Endothelial cell (in vitro differentiated cells): ENCODE measurements at regions not wholly inside any gene's neighbourhood (a gene's known extent, or its start where the extent isn't known, plus 50 kb on each side); places are given as distances from the start of the nearest gene placed in this dataset.

Source experiments
- DNase-seq: peaks from one replicate; pipeline ENCODE4 v3.0.0; 2021; ENCODE audit warnings: low spot score
- H3K27ac Mint-ChIP-seq: one replicate; pipeline ENCODE4 v1.8.0; 2021; ENCODE audit warnings: mixed read lengths, inconsistent platforms; ENCODE audit not compliant: unreplicated experiment
- H3K27me3 Mint-ChIP-seq: one replicate; pipeline ENCODE4 v1.8.0; 2021; ENCODE audit warnings: mild to moderate bottlenecking, moderate library complexity, mixed read lengths, inconsistent platforms; ENCODE audit not compliant: unreplicated experiment
- H3K36me3 Mint-ChIP-seq: one replicate; pipeline ENCODE4 v1.8.0; 2021; ENCODE audit warnings: mild to moderate bottlenecking, low read depth, mixed read lengths, inconsistent platforms; ENCODE audit not compliant: unreplicated experiment
- H3K4me1 Mint-ChIP-seq: one replicate; pipeline ENCODE4 v1.8.0; 2021; ENCODE audit warnings: mild to moderate bottlenecking, mixed read lengths, inconsistent platforms; ENCODE audit not compliant: unreplicated experiment
- H3K4me3 Mint-ChIP-seq: one replicate; pipeline ENCODE4 v1.8.0; 2021; ENCODE audit warnings: mild to moderate bottlenecking, mixed read lengths, inconsistent platforms; ENCODE audit not compliant: unreplicated experiment
- H3K9me3 Mint-ChIP-seq: one replicate; pipeline ENCODE4 v1.8.0; 2021; ENCODE audit warnings: mixed read lengths, inconsistent platforms; ENCODE audit not compliant: unreplicated experiment
- TF ChIP-seq, protein P1 (sequence below): fragments of 200-600 bp; sonication (generic); IDR thresholded peaks from one replicate; pipeline ENCODE4 v1.5.0; 2021; ENCODE audit warnings: antibody characterized with exemption; ENCODE audit not compliant: unreplicated experiment

DNA sequence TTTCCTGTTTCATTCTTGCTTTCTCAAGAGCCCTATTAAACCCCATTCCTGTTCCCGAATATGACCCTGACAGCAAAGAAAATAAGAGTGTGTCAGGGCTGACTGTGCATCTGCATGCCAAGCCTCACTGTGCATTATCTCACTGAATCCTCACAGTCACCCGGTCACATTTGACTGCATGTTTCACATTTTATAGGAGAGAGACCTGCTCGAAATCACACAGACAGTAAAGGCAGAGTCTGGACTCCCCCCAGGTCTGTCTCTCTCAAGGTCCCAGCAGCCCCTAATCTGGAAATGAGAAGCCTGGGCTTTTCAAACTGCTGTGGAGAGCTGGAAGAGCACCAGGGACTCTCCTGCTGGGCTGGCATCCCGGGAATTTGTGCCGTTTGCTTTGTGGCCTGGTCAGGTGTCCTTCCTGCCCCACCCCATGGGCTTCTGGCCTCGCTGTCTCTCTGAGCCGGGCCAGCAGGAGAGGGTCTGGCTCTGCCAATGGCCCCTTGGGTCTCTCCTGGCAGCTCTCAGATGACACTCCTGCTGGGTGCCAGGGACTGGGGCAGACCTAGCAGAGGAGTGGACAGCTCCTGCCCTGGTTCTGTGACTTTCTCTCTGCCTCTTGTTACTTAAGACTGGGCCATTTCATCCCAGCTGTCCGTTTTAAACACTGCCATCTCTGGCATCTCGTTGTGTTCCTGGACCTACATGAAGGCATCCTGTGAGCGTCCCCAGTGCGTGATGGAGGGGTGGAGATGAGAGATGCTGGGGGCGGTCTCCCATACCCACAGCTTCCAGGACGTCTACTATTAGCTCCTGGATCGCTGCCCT lies 173.6 kb downstream of the ARHGAP12 start:
- Mint-ChIP-seq H3K27ac (no peak overlapping the region), H3K36me3 (peaks cover 4% of the 10 kb centered on the region), H3K27me3 (peaks cover 10% of the 10 kb centered on the region), H3K9me3 (no peaks in the 10 kb centered on the region), H3K4me1 (peaks cover 22% of the 10 kb centered on the region), H3K4me3 (no peak overlapping the region)
- TF ChIP-seq, protein P1, sequence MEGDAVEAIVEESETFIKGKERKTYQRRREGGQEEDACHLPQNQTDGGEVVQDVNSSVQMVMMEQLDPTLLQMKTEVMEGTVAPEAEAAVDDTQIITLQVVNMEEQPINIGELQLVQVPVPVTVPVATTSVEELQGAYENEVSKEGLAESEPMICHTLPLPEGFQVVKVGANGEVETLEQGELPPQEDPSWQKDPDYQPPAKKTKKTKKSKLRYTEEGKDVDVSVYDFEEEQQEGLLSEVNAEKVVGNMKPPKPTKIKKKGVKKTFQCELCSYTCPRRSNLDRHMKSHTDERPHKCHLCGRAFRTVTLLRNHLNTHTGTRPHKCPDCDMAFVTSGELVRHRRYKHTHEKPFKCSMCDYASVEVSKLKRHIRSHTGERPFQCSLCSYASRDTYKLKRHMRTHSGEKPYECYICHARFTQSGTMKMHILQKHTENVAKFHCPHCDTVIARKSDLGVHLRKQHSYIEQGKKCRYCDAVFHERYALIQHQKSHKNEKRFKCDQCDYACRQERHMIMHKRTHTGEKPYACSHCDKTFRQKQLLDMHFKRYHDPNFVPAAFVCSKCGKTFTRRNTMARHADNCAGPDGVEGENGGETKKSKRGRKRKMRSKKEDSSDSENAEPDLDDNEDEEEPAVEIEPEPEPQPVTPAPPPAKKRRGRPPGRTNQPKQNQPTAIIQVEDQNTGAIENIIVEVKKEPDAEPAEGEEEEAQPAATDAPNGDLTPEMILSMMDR, result no peak
- no peak for DNase-seq

DNA sequence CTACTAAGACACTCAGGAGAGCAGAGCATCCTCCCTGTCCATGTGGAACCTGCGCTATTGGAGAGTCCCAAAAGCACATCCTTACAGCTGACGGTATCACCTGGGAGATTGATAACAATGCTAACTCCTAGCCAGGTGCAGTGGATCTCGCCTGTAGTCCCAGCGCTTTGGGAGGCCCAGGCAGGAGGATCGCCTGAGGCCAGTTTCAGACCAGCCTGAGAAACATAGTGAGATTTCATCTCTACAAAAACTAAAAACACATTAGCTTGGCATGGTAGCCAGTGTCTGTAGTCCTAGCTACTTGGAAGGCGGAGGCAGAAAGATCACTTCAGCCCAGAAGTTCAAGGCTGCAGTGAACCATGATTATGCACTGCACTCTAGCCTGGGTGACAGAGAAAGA lies 174.9 kb downstream of the ARHGAP12 start:
- TF ChIP-seq, protein P1, result no peak
- Mint-ChIP-seq H3K4me1 (peaks cover 22% of the 10 kb centered on the region), H3K27me3 (peaks cover 8% of the 10 kb centered on the region), H3K4me3 (no peak overlapping the region), H3K36me3 (no peaks in the 10 kb centered on the region), H3K27ac (no peak overlapping the region), H3K9me3 (no peaks in the 10 kb centered on the region)
- DNase-seq, result no peak

DNA sequence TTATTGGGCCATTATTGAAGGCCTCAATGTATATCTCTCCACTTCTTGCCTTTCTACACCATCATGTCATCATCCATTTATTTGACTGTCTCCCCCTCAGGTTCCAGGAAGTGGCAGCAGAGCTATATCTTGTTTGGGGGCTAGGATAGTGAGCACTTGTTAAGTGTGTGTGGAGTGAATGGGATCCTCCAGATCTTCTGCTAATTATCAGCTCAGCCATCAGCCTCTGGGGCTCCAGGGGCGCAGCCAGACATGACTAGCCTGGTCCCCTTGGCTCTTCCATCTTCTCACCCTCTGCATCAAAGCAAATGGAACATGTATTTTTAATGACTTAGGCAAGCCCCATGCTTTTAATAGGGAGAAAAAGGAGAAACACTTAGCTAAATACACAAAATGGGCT lies 176.5 kb downstream of the ARHGAP12 start:
- H3K4me1 Mint-ChIP-seq, result peaks cover 22% of the 10 kb centered on the region
- TF ChIP-seq, protein P1, result no peak
- no peak overlapping the region for H3K27ac Mint-ChIP-seq
- H3K4me3 Mint-ChIP-seq, result peak overlapping the region; percentile 14
- no peak for DNase-seq
- H3K27me3 Mint-ChIP-seq, result peaks cover 8% of the 10 kb centered on the region
- H3K36me3 Mint-ChIP-seq, result no peaks in the 10 kb centered on the region
- no peaks in the 10 kb centered on the region for H3K9me3 Mint-ChIP-seq

DNA sequence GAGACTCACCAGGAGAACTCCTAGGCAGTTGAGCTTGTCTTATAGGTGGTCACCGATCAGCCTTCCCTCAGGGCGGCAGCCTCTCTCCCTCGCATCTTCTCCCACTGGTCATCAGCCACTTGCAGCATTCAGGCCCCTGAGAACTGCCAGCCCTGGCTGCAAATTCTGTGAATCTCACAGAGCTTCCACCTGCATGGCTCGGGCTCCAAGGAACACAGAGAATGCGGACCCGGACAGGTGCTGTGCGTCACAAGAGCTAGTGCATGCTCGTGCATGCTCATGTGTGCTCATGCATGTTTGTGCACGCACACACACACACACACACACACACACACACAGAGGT lies 176.9 kb downstream of the ARHGAP12 start:
- H3K36me3 Mint-ChIP-seq, result no peaks in the 10 kb centered on the region
- H3K4me1 Mint-ChIP-seq, result peaks cover 22% of the 10 kb centered on the region
- peaks cover 8% of the 10 kb centered on the region for H3K27me3 Mint-ChIP-seq
- H3K27ac Mint-ChIP-seq, result no peak overlapping the region
- TF ChIP-seq, protein P1, result no peak
- H3K4me3 Mint-ChIP-seq, result peak overlapping the region; percentile 14
- no peaks in the 10 kb centered on the region for H3K9me3 Mint-ChIP-seq
- no peak for DNase-seq

- TF ChIP-seq, protein P1, result no peak
- H3K4me3 Mint-ChIP-seq, result no peak overlapping the region
- H3K4me1 Mint-ChIP-seq, result peaks cover 22% of the 10 kb centered on the region
- DNase-seq, result no peak
- no peaks in the 10 kb centered on the region for H3K36me3 Mint-ChIP-seq
- H3K27ac Mint-ChIP-seq, result no peak overlapping the region
- H3K27me3 Mint-ChIP-seq, result peaks cover 6% of the 10 kb centered on the region
- no peaks in the 10 kb centered on the region for H3K9me3 Mint-ChIP-seq
Observed at GRCh38 chr10:31751051-31751737, 177.4 kb downstream of the ARHGAP12 start.
